Astrocyte (in vitro differentiated cells and primary cell): ENCODE measurements at regions not wholly inside any gene's neighbourhood (a gene's known extent, or its start where the extent isn't known, plus 50 kb on each side); places are given as distances from the start of the nearest gene placed in this dataset.

ENCODE experiments used
- DNase-seq: peaks from one replicate; pipeline ENCODE4 v3.0.0-alpha.2; 2010; ENCODE audit warnings: low read depth
- FAIRE-seq: peaks from 2 replicates; lab custom pipeline; 2011; peaks lifted over from hg19 to GRCh38; lab: Jason Lieb, UNC
- H2AFZ ChIP-seq: 2 replicates; pipeline ENCODE4 v1.6.0; 2012; ENCODE audit warnings: low read depth, low read length, inconsistent platforms
- H3K27ac ChIP-seq: 2 replicates; pipeline ENCODE4 v1.5.1; 2011; ENCODE audit warnings: low read depth, low read length, inconsistent platforms
- H3K27me3 ChIP-seq: 2 replicates; pipeline ENCODE4 v1.6.0; 2011; ENCODE audit warnings: low read length, inconsistent platforms; ENCODE audit not compliant: insufficient read depth
- H3K36me3 ChIP-seq: 2 replicates; pipeline ENCODE4 v1.5.1; 2011; ENCODE audit warnings: low read length, inconsistent platforms; ENCODE audit not compliant: insufficient read depth
- H3K4me1 ChIP-seq: 2 replicates; pipeline ENCODE4 v1.5.1; 2011; ENCODE audit warnings: low read length, inconsistent platforms; ENCODE audit not compliant: insufficient read depth
- H3K4me2 ChIP-seq: 2 replicates; pipeline ENCODE4 v1.6.0; 2012; ENCODE audit warnings: low read length, inconsistent platforms
- H3K4me3 ChIP-seq: 2 replicates; pipeline ENCODE4 v1.5.1; 2011; ENCODE audit warnings: low read depth, mild to moderate bottlenecking, low read length, inconsistent platforms; ENCODE audit not compliant: insufficient read depth
- H3K79me2 ChIP-seq: 2 replicates; pipeline ENCODE4 v1.6.0; 2012; ENCODE audit warnings: mild to moderate bottlenecking, low read length, inconsistent platforms; ENCODE audit not compliant: insufficient read depth
- H3K9ac ChIP-seq: 2 replicates; pipeline ENCODE4 v1.6.0; 2012; ENCODE audit warnings: mild to moderate bottlenecking, low read length, inconsistent platforms
- H3K9me3 ChIP-seq: 2 replicates; pipeline ENCODE4 v1.5.1; 2012; ENCODE audit warnings: low read depth, mild to moderate bottlenecking, low read length, inconsistent platforms; ENCODE audit not compliant: insufficient read depth
- H4K20me1 ChIP-seq: 2 replicates; pipeline ENCODE4 v1.6.0; 2012; ENCODE audit warnings: low read length, inconsistent platforms; ENCODE audit not compliant: insufficient read depth
- H3K27ac Mint-ChIP-seq: one replicate; pipeline ENCODE4 v1.8.0; 2021; ENCODE audit warnings: mild to moderate bottlenecking, mixed read lengths; ENCODE audit not compliant: unreplicated experiment
- H3K27me3 Mint-ChIP-seq: one replicate; pipeline ENCODE4 v1.8.0; 2021; ENCODE audit warnings: low read depth, mixed read lengths; ENCODE audit not compliant: unreplicated experiment
- H3K36me3 Mint-ChIP-seq: one replicate; pipeline ENCODE4 v1.8.0; 2021; ENCODE audit warnings: low read depth, mixed read lengths; ENCODE audit not compliant: unreplicated experiment
- H3K4me1 Mint-ChIP-seq: one replicate; pipeline ENCODE4 v1.8.0; 2021; ENCODE audit warnings: low read depth, mixed read lengths; ENCODE audit not compliant: unreplicated experiment
- H3K4me3 Mint-ChIP-seq: one replicate; pipeline ENCODE4 v1.8.0; 2021; ENCODE audit warnings: mild to moderate bottlenecking, moderate library complexity, mixed read lengths; ENCODE audit not compliant: unreplicated experiment
- H3K9me3 Mint-ChIP-seq: one replicate; pipeline ENCODE4 v1.8.0; 2021; ENCODE audit warnings: mild to moderate bottlenecking, mixed read lengths; ENCODE audit not compliant: unreplicated experiment
- EZH2 ChIP-seq: IDR thresholded peaks from 2 replicates; pipeline ENCODE4 v1.6.1; 2012; ENCODE audit warnings: mild to moderate bottlenecking, low read length, inconsistent platforms; ENCODE audit not compliant: insufficient read depth
- TF ChIP-seq, protein P1 (sequence below): IDR thresholded peaks from 2 replicates; pipeline ENCODE4 v1.5.1; 2011; ENCODE audit warnings: low read depth, mild to moderate bottlenecking, inconsistent platforms, low read length, moderate library complexity; ENCODE audit not compliant: insufficient read depth

DNA sequence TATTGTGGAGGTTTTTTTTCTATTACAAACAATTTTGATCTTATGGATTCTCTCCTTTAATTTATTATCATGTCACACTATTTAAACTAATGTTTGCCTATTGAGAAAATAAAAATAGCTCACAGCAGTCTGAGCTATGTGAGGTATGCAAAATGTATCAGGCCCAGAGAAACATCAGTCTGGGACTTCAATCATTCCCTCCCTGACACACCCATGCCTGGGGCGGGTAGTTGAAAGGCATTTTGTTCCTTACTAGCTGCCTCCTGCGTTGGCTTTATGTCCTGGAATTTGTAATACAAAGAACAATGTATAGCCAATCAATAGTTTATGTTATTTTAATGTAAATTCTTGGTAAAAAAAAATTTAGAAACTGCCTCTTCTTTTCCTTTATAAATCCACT is 403.3 kb downstream of the EPM2A start:
- no peak for DNase-seq
- Mint-ChIP-seq H3K27me3 (no peaks in the 10 kb centered on the region), H3K4me1 (peaks cover 2% of the 10 kb centered on the region), H3K27ac (no peak overlapping the region), H3K9me3 (no peaks in the 10 kb centered on the region), H3K36me3 (no peaks in the 10 kb centered on the region), H3K4me3 (no peak overlapping the region)
- FAIRE-seq: no peak
- no peak overlapping the region for H3K4me2 ChIP-seq
- H3K4me1 ChIP-seq: no peaks in the 10 kb centered on the region
- TF ChIP-seq, protein P1, sequence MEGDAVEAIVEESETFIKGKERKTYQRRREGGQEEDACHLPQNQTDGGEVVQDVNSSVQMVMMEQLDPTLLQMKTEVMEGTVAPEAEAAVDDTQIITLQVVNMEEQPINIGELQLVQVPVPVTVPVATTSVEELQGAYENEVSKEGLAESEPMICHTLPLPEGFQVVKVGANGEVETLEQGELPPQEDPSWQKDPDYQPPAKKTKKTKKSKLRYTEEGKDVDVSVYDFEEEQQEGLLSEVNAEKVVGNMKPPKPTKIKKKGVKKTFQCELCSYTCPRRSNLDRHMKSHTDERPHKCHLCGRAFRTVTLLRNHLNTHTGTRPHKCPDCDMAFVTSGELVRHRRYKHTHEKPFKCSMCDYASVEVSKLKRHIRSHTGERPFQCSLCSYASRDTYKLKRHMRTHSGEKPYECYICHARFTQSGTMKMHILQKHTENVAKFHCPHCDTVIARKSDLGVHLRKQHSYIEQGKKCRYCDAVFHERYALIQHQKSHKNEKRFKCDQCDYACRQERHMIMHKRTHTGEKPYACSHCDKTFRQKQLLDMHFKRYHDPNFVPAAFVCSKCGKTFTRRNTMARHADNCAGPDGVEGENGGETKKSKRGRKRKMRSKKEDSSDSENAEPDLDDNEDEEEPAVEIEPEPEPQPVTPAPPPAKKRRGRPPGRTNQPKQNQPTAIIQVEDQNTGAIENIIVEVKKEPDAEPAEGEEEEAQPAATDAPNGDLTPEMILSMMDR: no peak
- TF ChIP-seq EZH2: no peak
- no peaks in the 10 kb centered on the region for H3K36me3 ChIP-seq
- no peaks in the 10 kb centered on the region for H4K20me1 ChIP-seq
- no peaks in the 10 kb centered on the region for H3K9me3 ChIP-seq
- no peak overlapping the region for H2AFZ ChIP-seq
- no peak overlapping the region for H3K4me3 ChIP-seq
- H3K79me2 ChIP-seq: no peaks in the 10 kb centered on the region
- H3K9ac ChIP-seq: no peak overlapping the region
- H3K27me3 ChIP-seq: no peaks in the 10 kb centered on the region
- no peak overlapping the region for H3K27ac ChIP-seq

DNA sequence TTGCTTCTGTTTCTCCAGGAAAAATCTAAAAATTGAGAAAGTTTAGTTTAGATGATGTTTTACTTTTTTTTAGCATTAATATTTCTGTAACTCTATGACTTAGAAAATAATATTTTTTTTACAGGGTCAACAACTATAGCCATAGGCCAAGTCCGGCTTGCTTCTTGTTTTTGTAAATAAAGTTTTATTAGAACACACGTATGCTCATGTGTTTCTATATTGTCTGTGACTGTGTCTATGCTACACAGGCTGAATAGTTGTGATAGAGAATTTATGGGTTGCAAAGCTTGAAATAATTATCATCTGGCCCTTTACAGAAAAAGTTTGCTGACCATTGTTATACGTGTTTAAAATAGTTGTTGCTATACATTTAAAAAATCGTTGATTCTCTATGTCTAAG is 399.2 kb downstream of the EPM2A start:
- Histone ChIP-seq H3K27ac (no peak overlapping the region), H3K4me1 (no peaks in the 10 kb centered on the region), H3K9ac (no peak overlapping the region), H3K4me3 (no peak overlapping the region), H3K79me2 (no peaks in the 10 kb centered on the region), H3K9me3 (no peaks in the 10 kb centered on the region), H4K20me1 (no peaks in the 10 kb centered on the region), H2AFZ (no peak overlapping the region), H3K4me2 (no peak overlapping the region), H3K27me3 (no peaks in the 10 kb centered on the region), H3K36me3 (no peaks in the 10 kb centered on the region)
- TF ChIP-seq, protein P1: no peak
- TF ChIP-seq EZH2: no peak
- Mint-ChIP-seq H3K36me3 (no peaks in the 10 kb centered on the region), H3K4me3 (no peak overlapping the region), H3K4me1 (no peaks in the 10 kb centered on the region), H3K27me3 (no peaks in the 10 kb centered on the region), H3K27ac (no peak overlapping the region), H3K9me3 (no peaks in the 10 kb centered on the region)
- FAIRE-seq: no peak
- DNase-seq: no peak

DNA sequence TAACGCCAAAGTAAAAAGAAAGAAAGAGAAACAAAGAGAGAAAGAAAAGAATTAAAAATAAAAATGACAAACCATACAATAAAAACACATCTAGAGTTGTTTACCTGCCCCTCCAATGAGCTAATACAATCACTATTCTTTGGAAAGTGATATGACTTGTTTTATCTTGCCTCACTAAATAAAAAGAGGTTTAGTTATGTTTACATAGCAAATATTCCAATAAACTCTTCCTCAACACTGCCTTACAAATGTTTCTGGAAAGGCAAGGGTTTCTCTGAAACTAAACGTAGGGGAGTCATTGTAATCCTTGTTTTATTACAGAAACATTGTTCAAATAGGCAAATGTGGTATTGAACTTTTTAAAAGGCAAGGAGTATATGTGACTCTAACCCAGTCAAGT is 396.2 kb downstream of the EPM2A start:
- H3K27me3 Mint-ChIP-seq: no peaks in the 10 kb centered on the region
- Histone ChIP-seq H2AFZ (no peak overlapping the region), H4K20me1 (no peaks in the 10 kb centered on the region), H3K36me3 (no peaks in the 10 kb centered on the region), H3K4me3 (no peak overlapping the region), H3K4me1 (no peaks in the 10 kb centered on the region), H3K9ac (no peak overlapping the region), H3K27ac (no peak overlapping the region), H3K9me3 (no peaks in the 10 kb centered on the region), H3K79me2 (no peaks in the 10 kb centered on the region), H3K27me3 (no peaks in the 10 kb centered on the region), H3K4me2 (no peak overlapping the region)
- FAIRE-seq (no peak), DNase-seq (no peak)
- no peaks in the 10 kb centered on the region for H3K9me3 Mint-ChIP-seq
- H3K36me3 Mint-ChIP-seq: no peaks in the 10 kb centered on the region
- TF ChIP-seq, protein P1: no peak
- TF ChIP-seq EZH2: no peak
- no peaks in the 10 kb centered on the region for H3K4me1 Mint-ChIP-seq
- H3K27ac Mint-ChIP-seq: no peak overlapping the region
- no peak overlapping the region for H3K4me3 Mint-ChIP-seq
